ENCODE measurements at regions not wholly inside any gene's neighbourhood (a gene's known extent, or its start where the extent isn't known, plus 50 kb on each side); places are given as distances from the start of the nearest gene placed in this dataset.
"Not testable (repeated sequence)": the region's sequence is repeated elsewhere in the genome, so short reads cannot be mapped to it uniquely, and the experiment has no call there.

DNA sequence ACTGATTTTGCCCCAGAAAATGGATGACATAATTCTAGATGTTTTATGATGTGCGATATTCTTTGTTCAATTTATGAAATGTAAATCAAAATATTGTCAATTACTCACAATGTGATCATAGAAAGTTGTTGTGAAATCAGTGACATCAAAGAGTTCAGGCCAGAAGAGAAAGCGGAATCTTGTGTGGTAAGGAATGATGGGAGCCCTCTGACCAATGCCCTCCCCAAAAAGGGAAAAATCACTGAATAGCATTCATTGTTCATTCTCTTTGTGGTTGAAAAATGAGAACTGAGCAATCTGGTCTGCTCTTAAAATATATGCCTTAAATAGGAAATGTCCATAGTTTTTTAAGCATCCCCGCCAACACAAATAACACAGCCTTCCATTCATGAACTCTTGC lies 247.1 kb upstream of the GRIK2 start:
- Histone ChIP-seq H3K4me3 (ENCODE audit: extremely low read depth, insufficient read depth, low read length, poor library complexity, severe bottlenecking) (no peak overlapping the region), H3K27ac (ENCODE audit: low read depth, low read length, severe bottlenecking) (no peak overlapping the region), H3K36me3 (ENCODE audit: control insufficient read depth, insufficient read depth, low read length) (no peaks in the 10 kb centered on the region), H3K9me3 (ENCODE audit: control insufficient read depth, low read length) (no peaks in the 10 kb centered on the region), H3K4me1 (ENCODE audit: control insufficient read depth, insufficient read depth, low read length, poor library complexity, severe bottlenecking) (no peaks in the 10 kb centered on the region)
- 86% methylated on average over 1 of the region's 3 CpGs; no CpG with 5 or more reads in 1 of the 2 experiments for WGBS, 2 experiments (ENCODE audit: insufficient coverage in 2 of 2)

DNA sequence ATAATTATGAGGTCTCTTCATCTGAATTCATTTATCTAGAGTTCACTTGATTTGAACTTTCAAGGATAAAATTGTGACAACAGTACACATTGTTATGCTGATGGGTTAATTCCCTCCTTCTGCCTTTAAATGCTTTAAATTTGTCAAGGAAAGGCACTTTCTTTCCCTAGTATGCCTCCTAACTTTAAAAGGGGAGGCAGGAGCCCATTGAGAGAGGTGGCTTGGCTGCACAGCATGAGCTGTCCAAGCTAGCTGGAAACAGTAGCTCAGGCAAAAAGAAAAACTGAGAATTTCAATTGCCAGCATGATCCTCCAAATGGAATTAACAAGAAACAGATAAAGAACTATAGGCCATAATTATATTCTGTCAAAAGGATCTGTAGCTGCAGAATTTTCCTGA lies 243.3 kb upstream of the GRIK2 start:
- Histone ChIP-seq H3K4me3 (ENCODE audit: extremely low read depth, insufficient read depth, low read length, poor library complexity, severe bottlenecking) (no peak overlapping the region), H3K4me1 (ENCODE audit: control insufficient read depth, insufficient read depth, low read length, poor library complexity, severe bottlenecking) (no peaks in the 10 kb centered on the region), H3K9me3 (ENCODE audit: control insufficient read depth, low read length) (no peaks in the 10 kb centered on the region), H3K27ac (ENCODE audit: low read depth, low read length, severe bottlenecking) (no peak overlapping the region), H3K36me3 (ENCODE audit: control insufficient read depth, insufficient read depth, low read length) (no peaks in the 10 kb centered on the region)

DNA sequence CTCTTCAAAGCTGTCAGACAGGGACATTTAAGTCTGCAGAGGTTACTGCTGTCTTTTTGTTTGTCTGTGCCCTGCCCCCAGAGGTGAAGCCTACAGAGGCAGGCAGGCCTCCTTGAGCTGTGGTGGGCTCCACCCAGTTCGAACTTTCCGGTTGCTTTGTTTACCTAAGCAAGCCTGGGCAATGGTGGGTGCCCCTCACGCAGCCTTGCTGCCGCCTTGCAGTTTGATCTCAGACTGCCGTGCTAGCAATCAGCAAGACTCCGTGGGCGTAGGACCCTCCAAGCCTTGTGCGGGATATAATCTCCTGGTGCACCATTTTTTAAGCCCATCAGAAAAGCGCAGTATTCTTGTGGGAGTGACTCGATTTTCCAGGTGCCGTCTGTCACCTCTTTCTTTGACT lies 235.9 kb upstream of the GRIK2 start:
- 89 to 95% methylated on average over 11 of the region's 11 CpGs for WGBS, 2 experiments (ENCODE audit: insufficient coverage in 2 of 2)
- H3K27ac ChIP-seq (ENCODE audit: low read depth, low read length, severe bottlenecking); H3K4me1 ChIP-seq (ENCODE audit: control insufficient read depth, insufficient read depth, low read length, poor library complexity, severe bottlenecking); H3K4me3 ChIP-seq (ENCODE audit: extremely low read depth, insufficient read depth, low read length, poor library complexity, severe bottlenecking); H3K36me3 ChIP-seq (ENCODE audit: control insufficient read depth, insufficient read depth, low read length); H3K9me3 ChIP-seq (ENCODE audit: control insufficient read depth, low read length): not testable (repeated sequence)

DNA sequence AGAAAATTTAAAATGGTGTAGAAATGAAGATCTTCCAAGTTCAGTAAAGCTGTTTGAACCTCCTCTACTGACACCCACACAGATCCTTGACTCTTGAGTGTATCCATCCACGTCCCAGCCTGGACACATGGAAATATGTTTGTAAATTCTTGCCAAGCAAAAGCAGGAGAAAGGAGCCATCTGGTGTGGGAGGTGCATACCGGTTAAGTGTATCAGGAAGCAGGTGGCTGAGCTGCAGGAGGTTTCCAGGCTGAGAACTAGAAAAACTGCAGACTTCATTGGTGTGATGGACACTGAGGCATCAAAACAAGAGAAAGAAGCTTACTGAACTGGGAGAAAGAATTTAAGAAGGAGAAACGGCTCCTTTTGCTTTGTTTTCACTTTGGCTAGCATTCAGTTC lies 229.9 kb upstream of the GRIK2 start:
- H3K4me3 ChIP-seq (ENCODE audit: extremely low read depth, insufficient read depth, low read length, poor library complexity, severe bottlenecking) = no peak overlapping the region
- H3K36me3 ChIP-seq (ENCODE audit: control insufficient read depth, insufficient read depth, low read length) = no peaks in the 10 kb centered on the region
- H3K9me3 ChIP-seq (ENCODE audit: control insufficient read depth, low read length) = no peaks in the 10 kb centered on the region
- H3K27ac ChIP-seq (ENCODE audit: low read depth, low read length, severe bottlenecking) = no peak overlapping the region
- no peaks in the 10 kb centered on the region for H3K4me1 ChIP-seq (ENCODE audit: control insufficient read depth, insufficient read depth, low read length, poor library complexity, severe bottlenecking)
- 74 to 80% methylated on average over 2 of the region's 3 CpGs for WGBS, 2 experiments (ENCODE audit: insufficient coverage in 2 of 2)

DNA sequence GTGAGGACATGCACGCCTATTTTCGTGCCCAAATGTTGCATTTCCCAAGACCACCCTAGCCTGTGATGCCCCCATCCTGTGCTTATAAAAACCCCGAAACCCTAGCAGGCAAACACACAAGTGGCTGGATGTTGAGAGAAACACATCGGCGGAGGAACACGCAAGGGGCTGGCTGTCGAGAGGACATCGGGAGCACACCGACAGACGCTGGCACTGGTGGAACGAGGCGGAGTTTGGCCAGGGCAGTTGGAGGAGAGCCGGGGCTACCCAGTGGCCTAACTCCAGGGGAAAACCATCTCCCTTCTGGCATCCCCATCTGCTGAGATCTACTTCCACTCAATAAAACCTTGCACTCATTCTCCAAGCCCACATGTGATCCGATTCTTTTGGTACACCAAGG lies 225.9 kb upstream of the GRIK2 start:
- Histone ChIP-seq H3K36me3 (ENCODE audit: control insufficient read depth, insufficient read depth, low read length) (no peaks in the 10 kb centered on the region), H3K4me3 (ENCODE audit: extremely low read depth, insufficient read depth, low read length, poor library complexity, severe bottlenecking) (no peak overlapping the region), H3K4me1 (ENCODE audit: control insufficient read depth, insufficient read depth, low read length, poor library complexity, severe bottlenecking) (no peaks in the 10 kb centered on the region), H3K9me3 (ENCODE audit: control insufficient read depth, low read length) (no peaks in the 10 kb centered on the region), H3K27ac (ENCODE audit: low read depth, low read length, severe bottlenecking) (no peak overlapping the region)
- WGBS, 2 experiments (ENCODE audit: insufficient coverage in 2 of 2) = 88 to 94% methylated on average over 13 to 14 of the region's 14 CpGs

DNA sequence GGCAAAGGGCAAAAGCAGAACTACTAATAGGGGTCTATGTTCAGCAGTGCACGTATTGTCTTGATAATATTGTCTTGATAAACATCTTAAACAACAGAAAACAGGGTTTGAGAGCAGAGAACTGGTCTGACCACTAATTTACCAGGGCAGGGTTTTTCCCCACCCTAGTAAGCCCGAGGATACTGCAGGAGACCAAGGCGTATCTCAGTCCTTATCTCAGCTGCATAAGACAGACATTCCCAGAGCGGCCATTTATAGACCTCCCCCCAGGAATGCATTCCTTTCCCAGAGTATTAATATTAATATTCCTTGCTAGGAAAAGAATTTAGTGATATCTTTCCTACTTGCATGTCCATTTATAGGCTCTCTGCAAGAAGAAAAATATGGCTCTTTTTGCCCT lies 222.5 kb upstream of the GRIK2 start:
- not testable (repeated sequence) for H3K4me3 ChIP-seq (ENCODE audit: extremely low read depth, insufficient read depth, low read length, poor library complexity, severe bottlenecking); H3K36me3 ChIP-seq (ENCODE audit: control insufficient read depth, insufficient read depth, low read length); H3K4me1 ChIP-seq (ENCODE audit: control insufficient read depth, insufficient read depth, low read length, poor library complexity, severe bottlenecking); H3K9me3 ChIP-seq (ENCODE audit: control insufficient read depth, low read length); H3K27ac ChIP-seq (ENCODE audit: low read depth, low read length, severe bottlenecking)
- no CpG with 5 or more reads among the region's 4 CpGs for WGBS, 2 experiments (ENCODE audit: insufficient coverage in 2 of 2)

DNA sequence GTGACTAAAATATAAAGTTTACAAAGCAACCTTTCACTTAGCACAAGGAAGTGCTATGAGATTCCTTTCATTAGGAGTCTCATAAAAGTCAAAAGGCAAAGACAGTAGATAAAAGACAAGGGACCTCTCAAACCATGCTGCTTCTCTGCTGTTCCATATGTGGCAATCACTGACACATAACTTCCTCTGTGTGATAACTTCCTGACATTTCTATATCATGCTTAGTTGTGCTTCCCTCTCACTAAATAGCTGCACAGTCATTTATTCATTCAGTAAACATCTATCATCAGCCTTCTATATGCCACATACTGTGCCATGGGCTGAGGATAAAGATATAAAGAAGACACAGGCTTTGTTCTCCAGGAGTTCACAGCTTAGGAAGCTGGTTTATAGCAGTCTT lies 214.8 kb upstream of the GRIK2 start:
- Histone ChIP-seq H3K4me3 (ENCODE audit: extremely low read depth, insufficient read depth, low read length, poor library complexity, severe bottlenecking) (no peak overlapping the region), H3K9me3 (ENCODE audit: control insufficient read depth, low read length) (no peaks in the 10 kb centered on the region), H3K36me3 (ENCODE audit: control insufficient read depth, insufficient read depth, low read length) (no peaks in the 10 kb centered on the region), H3K27ac (ENCODE audit: low read depth, low read length, severe bottlenecking) (no peak overlapping the region), H3K4me1 (ENCODE audit: control insufficient read depth, insufficient read depth, low read length, poor library complexity, severe bottlenecking) (peaks cover 2% of the 10 kb centered on the region)

DNA sequence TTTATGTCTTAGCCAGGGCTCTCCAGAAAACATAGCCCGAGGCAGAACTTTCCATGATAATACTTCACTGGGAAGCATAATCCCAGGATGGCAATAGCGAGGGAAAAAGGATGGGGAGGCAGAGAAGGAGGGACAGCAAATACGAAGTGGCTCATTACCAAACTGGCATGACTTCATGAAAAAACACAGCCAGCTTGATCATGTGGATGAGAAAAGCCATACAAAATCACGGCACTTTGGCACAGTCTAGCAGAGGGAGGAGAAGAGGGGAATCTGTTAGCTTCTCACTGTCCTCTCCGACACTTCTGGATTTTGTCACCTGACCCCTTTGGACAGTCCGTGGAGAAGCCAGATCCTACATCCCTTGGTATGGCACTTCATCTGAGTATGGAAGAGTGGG lies 212.5 kb upstream of the GRIK2 start:
- Histone ChIP-seq H3K36me3 (ENCODE audit: control insufficient read depth, insufficient read depth, low read length) (no peaks in the 10 kb centered on the region), H3K4me3 (ENCODE audit: extremely low read depth, insufficient read depth, low read length, poor library complexity, severe bottlenecking) (no peak overlapping the region), H3K9me3 (ENCODE audit: control insufficient read depth, low read length) (no peaks in the 10 kb centered on the region), H3K4me1 (ENCODE audit: control insufficient read depth, insufficient read depth, low read length, poor library complexity, severe bottlenecking) (peaks cover 2% of the 10 kb centered on the region), H3K27ac (ENCODE audit: low read depth, low read length, severe bottlenecking) (no peak overlapping the region)
- WGBS, 2 experiments (ENCODE audit: insufficient coverage in 2 of 2) = 88 to 89% methylated on average over 2 to 5 of the region's 6 CpGs

DNA sequence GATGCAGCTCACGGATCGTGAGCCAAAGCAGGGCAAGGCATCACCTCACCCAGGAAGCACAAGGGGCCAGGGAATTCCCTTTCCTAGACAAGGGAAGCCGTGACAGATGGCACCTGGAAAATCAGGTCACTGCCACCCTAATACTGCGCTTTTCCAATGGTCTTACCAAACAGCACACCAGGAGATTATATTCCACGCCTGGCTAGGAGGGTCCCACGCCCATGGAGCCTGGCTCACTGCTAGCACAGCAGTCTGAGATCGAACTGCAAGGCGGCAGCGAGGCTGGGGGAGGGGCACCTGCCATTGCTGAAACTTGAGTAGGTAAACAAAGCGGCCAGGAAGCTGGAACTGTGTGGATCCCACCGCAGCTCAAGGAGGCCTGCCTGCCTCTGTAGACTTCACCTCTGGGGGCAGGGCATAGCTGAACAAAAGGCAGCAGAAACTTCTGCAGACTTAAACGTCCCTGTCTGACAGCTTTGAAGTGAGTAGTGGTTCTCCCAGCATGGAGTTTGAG lies 205.2 kb upstream of the GRIK2 start:
- not testable (repeated sequence) for H3K27ac ChIP-seq (ENCODE audit: low read depth, low read length, severe bottlenecking); H3K36me3 ChIP-seq (ENCODE audit: control insufficient read depth, insufficient read depth, low read length); H3K4me1 ChIP-seq (ENCODE audit: control insufficient read depth, insufficient read depth, low read length, poor library complexity, severe bottlenecking); H3K9me3 ChIP-seq (ENCODE audit: control insufficient read depth, low read length); H3K4me3 ChIP-seq (ENCODE audit: extremely low read depth, insufficient read depth, low read length, poor library complexity, severe bottlenecking)
- 83 to 93% methylated on average over 10 of the region's 12 CpGs for WGBS, 2 experiments (ENCODE audit: insufficient coverage in 2 of 2)

DNA sequence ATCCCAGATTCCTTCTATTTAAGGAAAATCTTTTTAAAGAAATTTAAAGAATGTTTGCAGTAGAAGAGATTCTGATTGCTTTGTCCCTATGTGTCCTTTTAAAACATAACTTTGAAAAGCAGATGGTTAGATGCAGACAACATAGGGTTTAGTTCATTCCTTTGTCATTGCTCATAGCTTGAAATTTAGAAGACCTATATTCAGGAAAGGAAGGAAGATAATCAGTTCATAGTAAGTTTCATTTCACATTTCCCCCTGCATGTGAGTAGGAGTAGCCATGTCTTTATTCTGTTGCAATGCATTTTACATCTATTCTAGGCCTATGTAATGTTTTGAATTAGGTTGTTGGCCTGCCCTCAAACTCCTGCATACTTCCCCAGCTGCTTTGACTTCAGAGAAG lies 197.9 kb upstream of the GRIK2 start:
- Histone ChIP-seq H3K36me3 (ENCODE audit: control insufficient read depth, insufficient read depth, low read length) (no peaks in the 10 kb centered on the region), H3K9me3 (ENCODE audit: control insufficient read depth, low read length) (no peaks in the 10 kb centered on the region), H3K27ac (ENCODE audit: low read depth, low read length, severe bottlenecking) (no peak overlapping the region), H3K4me3 (ENCODE audit: extremely low read depth, insufficient read depth, low read length, poor library complexity, severe bottlenecking) (no peak overlapping the region), H3K4me1 (ENCODE audit: control insufficient read depth, insufficient read depth, low read length, poor library complexity, severe bottlenecking) (peaks cover 4% of the 10 kb centered on the region)

DNA sequence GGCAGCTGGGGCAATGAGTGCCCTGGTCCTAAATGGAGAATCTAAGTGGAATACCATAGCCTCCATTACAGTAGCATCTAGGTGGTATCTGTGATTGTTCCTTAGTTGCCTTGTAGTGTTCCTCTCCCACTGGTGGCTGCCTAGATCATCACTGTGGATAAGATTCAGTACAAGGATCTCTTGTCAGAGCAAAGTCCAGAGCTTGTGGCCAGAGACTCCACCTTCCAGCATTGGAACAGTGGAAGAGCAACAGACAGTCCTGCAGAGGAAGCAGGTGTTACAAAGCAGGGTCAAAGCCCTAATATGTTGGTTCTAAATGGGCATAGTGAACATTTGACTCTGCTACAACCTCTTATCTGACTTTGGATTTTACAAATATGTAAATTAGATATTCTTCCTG lies 194.1 kb upstream of the GRIK2 start:
- H3K4me1 ChIP-seq (ENCODE audit: control insufficient read depth, insufficient read depth, low read length, poor library complexity, severe bottlenecking) = peaks cover 4% of the 10 kb centered on the region
- no peak overlapping the region for H3K4me3 ChIP-seq (ENCODE audit: extremely low read depth, insufficient read depth, low read length, poor library complexity, severe bottlenecking)
- no peak overlapping the region for H3K27ac ChIP-seq (ENCODE audit: low read depth, low read length, severe bottlenecking)
- H3K36me3 ChIP-seq (ENCODE audit: control insufficient read depth, insufficient read depth, low read length) = no peaks in the 10 kb centered on the region
- H3K9me3 ChIP-seq (ENCODE audit: control insufficient read depth, low read length) = no peaks in the 10 kb centered on the region

DNA sequence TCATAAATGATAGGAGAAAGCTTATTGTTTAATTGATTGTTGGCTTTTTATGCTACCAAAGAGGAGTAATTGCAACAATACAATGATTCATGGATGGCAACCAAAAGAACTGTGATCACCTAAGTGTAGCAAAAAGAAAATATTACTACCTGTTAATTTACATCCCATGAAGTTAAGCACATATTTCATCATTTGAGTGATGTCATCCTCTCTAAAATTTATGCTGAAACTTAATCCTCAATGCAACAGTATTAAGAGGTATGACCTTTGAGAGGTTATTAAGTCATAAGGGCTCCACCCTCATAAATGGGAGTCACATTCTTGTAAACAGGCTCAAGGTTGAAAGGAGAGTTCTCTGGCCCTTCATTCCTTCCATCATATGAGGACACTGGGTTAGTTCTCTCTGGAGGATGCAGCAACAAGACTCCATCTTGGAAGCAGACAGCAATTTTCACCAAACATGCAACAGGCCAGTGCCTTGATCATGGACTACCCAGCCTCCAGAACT lies 190.6 kb upstream of the GRIK2 start:
- H3K4me3 ChIP-seq (ENCODE audit: extremely low read depth, insufficient read depth, low read length, poor library complexity, severe bottlenecking) = no peak overlapping the region
- H3K9me3 ChIP-seq (ENCODE audit: control insufficient read depth, low read length) = no peaks in the 10 kb centered on the region
- no peak overlapping the region for H3K27ac ChIP-seq (ENCODE audit: low read depth, low read length, severe bottlenecking)
- H3K36me3 ChIP-seq (ENCODE audit: control insufficient read depth, insufficient read depth, low read length) = no peaks in the 10 kb centered on the region
- H3K4me1 ChIP-seq (ENCODE audit: control insufficient read depth, insufficient read depth, low read length, poor library complexity, severe bottlenecking) = no peaks in the 10 kb centered on the region

Measured in mesodermal cell (in vitro differentiated cells).